A673 (cell line): ENCODE measurements at regions not wholly inside any gene's neighbourhood (a gene's known extent, or its start where the extent isn't known, plus 50 kb on each side); places are given as distances from the start of the nearest gene placed in this dataset.

ENCODE experiments used
- EZH2 ChIP-seq: fragments of 200-600 bp; sonication (generic); IDR thresholded peaks from 2 replicates; pipeline ENCODE4 v1.6.1; 2017; ENCODE audit warnings: borderline replicate concordance, low read depth, mild to moderate bottlenecking, mixed read lengths, antibody characterized with exemption, low read length; ENCODE audit not compliant: poor library complexity, severe bottlenecking
- TF ChIP-seq, protein P1 (sequence below): fragments of 300-800, 200-600 bp; sonication (generic); conservative IDR thresholded peaks from 2 replicates; pipeline ENCODE4 v1.5.1; 2017; ENCODE audit warnings: low read depth, mild to moderate bottlenecking, antibody characterized with exemption, low read length, moderate library complexity, mixed read lengths

DNA sequence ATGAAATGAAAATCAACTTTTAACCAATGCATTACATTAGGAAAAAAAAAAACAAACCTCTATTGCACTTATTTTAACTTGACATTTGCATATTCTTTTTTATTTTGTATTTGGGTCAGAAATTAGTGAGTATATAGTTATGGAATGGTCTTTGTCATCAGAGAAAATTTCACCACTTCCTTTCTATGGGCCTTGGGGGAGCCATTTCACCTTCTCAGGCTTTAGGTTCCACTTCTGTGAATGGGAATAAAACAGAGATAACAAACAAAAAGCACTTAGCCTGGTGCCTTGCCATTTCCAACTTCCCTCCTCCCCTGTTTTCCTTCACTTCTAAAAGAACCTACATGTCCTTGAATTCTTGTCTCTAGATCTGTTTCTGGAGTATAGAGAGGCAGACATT lies 168.0 kb upstream of the STT3B start:
- TF ChIP-seq, protein P1, sequence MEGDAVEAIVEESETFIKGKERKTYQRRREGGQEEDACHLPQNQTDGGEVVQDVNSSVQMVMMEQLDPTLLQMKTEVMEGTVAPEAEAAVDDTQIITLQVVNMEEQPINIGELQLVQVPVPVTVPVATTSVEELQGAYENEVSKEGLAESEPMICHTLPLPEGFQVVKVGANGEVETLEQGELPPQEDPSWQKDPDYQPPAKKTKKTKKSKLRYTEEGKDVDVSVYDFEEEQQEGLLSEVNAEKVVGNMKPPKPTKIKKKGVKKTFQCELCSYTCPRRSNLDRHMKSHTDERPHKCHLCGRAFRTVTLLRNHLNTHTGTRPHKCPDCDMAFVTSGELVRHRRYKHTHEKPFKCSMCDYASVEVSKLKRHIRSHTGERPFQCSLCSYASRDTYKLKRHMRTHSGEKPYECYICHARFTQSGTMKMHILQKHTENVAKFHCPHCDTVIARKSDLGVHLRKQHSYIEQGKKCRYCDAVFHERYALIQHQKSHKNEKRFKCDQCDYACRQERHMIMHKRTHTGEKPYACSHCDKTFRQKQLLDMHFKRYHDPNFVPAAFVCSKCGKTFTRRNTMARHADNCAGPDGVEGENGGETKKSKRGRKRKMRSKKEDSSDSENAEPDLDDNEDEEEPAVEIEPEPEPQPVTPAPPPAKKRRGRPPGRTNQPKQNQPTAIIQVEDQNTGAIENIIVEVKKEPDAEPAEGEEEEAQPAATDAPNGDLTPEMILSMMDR, result no peak
- TF ChIP-seq EZH2, result no peak
